Breast epithelium (tissue), 4 donors: ENCODE measurements at regions not wholly inside any gene's neighbourhood (a gene's known extent, or its start where the extent isn't known, plus 50 kb on each side); places are given as distances from the start of the nearest gene placed in this dataset.

ENCODE experiments used
- DNase-seq, 2 donors: peaks; one replicate each; pipeline ENCODE4 v3.0.0-alpha.2; 2019; ENCODE audit warnings: low spot score in 2 of 2
- H3K27ac ChIP-seq, 2 donors: fragments of 200-600 bp; sonication (generic) in 1 of 2; one replicate each; pipeline ENCODE4 v1.5.1; 2016 to 2019; ENCODE audit warnings: mild to moderate bottlenecking in 1 of 2
- H3K27me3 ChIP-seq, 2 donors: fragments of 200-600 bp; sonication (generic) in 1 of 2; one replicate each; pipeline versions ENCODE4 v1.5.1 to v1.6.0; 2017 to 2019; ENCODE audit warnings: control low read depth in 1 of 2, mild to moderate bottlenecking in 1 of 2
- H3K36me3 ChIP-seq: fragments of 200-600 bp; one replicate; pipeline ENCODE4 v1.5.1; 2019
- H3K4me1 ChIP-seq, 2 donors: fragments of 200-600 bp; sonication (generic); one replicate each; pipeline ENCODE4 v1.5.1; 2016 to 2019; ENCODE audit warnings: control low read depth in 1 of 2
- H3K4me3 ChIP-seq, 3 donors: fragments of 200-600 bp; sonication (generic); 1 replicate in 2 of 3; 2 replicates in 1 of 3; pipeline ENCODE4 v1.5.1; 2016 to 2019; ENCODE audit warnings: mild to moderate bottlenecking in 3 of 3, moderate library complexity in 2 of 3
- H3K9me3 ChIP-seq, 2 donors: fragments of 200-600 bp; sonication (generic) in 1 of 2; one replicate each; pipeline ENCODE4 v1.5.1; 2016 to 2019; ENCODE audit warnings: control low read depth in 1 of 2
- POLR2A ChIP-seq: fragments of 450-650 bp; IDR thresholded peaks from one replicate; pipeline ENCODE4 v1.6.1; 2016; ENCODE audit warnings: antibody characterized with exemption, mild to moderate bottlenecking, moderate library complexity
- POLR2AphosphoS5 ChIP-seq, 3 donors: sonication (generic); formaldehyde crosslinking; IDR thresholded peaks; one replicate each; pipeline ENCODE4 v1.6.1; 2017; ENCODE audit warnings: antibody characterized with exemption in 3 of 3
- intact Hi-C: fragments of 100-400 bp; cut with DNase I; formaldehyde crosslinking; loops from one replicate; pipeline ENCODE4 v1.15.1; 2023; ENCODE audit warnings: low total_unique reads
- TF ChIP-seq, protein P1 (sequence below), 3 donors: fragments of 450-650 bp; IDR thresholded peaks; one replicate each; pipeline ENCODE4 v1.5.1; 2016 to 2017; ENCODE audit warnings: antibody characterized with exemption in 3 of 3, mild to moderate bottlenecking in 3 of 3, moderate library complexity in 3 of 3

DNA sequence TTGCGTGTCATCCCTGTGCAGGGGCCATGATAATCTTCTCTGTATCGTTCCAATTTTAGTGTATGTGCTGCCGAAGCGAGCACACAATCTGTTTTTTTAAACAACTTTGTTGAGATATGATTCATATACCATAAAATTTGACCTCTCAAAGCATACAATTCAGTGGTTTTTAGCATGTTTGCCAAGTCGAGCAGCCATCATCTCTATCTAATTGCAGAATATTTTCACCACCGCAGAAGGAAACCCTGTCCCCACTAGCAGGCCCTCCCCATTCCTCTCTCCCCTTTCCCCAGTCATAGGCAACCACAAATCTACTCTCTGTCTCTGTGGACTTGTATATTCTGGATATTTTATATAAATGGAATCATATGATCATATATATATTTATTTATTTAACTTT, 78.7 kb upstream of the TINAGL1 start:
- TF ChIP-seq, protein P1, sequence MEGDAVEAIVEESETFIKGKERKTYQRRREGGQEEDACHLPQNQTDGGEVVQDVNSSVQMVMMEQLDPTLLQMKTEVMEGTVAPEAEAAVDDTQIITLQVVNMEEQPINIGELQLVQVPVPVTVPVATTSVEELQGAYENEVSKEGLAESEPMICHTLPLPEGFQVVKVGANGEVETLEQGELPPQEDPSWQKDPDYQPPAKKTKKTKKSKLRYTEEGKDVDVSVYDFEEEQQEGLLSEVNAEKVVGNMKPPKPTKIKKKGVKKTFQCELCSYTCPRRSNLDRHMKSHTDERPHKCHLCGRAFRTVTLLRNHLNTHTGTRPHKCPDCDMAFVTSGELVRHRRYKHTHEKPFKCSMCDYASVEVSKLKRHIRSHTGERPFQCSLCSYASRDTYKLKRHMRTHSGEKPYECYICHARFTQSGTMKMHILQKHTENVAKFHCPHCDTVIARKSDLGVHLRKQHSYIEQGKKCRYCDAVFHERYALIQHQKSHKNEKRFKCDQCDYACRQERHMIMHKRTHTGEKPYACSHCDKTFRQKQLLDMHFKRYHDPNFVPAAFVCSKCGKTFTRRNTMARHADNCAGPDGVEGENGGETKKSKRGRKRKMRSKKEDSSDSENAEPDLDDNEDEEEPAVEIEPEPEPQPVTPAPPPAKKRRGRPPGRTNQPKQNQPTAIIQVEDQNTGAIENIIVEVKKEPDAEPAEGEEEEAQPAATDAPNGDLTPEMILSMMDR (IDR thresholded peaks at IDR 0.05) = no peak
- no peak for TF ChIP-seq POLR2AphosphoS5 (IDR thresholded peaks at IDR 0.05)
- no peak for TF ChIP-seq POLR2A
- Histone ChIP-seq H3K9me3 (no peaks in the 10 kb centered on the region), H3K4me1 (no peaks in the 10 kb centered on the region), H3K4me3 (no peak overlapping the region), H3K36me3 (no peaks in the 10 kb centered on the region), H3K27ac (no peak overlapping the region), H3K27me3 (no peaks in the 10 kb centered on the region)
- DNase-seq = no peak
- intact Hi-C loops = no loop called here

DNA sequence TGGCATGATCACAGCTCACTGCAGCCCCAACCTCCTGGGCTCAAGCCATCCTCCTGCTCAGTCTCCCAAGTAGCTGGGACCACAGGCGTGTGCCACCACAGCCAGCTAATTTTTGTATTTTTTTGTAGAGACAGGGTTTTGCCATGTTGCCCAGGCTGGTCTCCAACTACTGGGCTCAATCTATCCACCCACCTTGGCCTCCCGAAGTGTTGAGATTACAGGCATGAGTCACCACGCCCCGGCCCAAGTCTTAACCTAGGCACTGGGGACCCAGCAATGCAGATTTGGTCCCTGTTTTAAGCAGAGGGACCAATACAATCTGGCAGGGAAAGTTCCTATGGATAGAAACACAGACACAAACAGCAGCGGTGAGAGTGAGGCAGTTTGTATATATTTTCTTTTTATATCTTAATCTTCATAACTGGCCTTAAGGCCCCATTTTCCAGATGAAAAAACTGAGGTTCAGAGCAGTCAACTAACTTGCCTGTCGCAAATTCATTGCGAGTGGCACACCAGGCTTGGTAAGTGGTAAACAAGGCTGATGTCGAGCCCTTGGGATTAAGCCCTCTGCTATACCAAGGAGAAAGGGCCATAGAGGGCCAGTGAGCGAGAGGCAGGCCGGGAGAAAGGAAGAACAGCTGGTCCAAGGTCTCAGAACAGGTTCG, 77.8 kb upstream of the TINAGL1 start:
- Histone ChIP-seq H3K27ac (no peak overlapping the region), H3K4me3 (no peak overlapping the region), H3K36me3 (no peaks in the 10 kb centered on the region), H3K9me3 (no peaks in the 10 kb centered on the region), H3K4me1 (no peaks in the 10 kb centered on the region), H3K27me3 (no peaks in the 10 kb centered on the region)
- no peak for DNase-seq
- TF ChIP-seq, protein P1 (IDR thresholded peaks at IDR 0.05) = no peak
- TF ChIP-seq POLR2AphosphoS5 (IDR thresholded peaks at IDR 0.05) = no peak
- no peak for TF ChIP-seq POLR2A
- intact Hi-C loops = no loop called here

- Histone ChIP-seq H3K4me1 (no peaks in the 10 kb centered on the region), H3K4me3 (no peak overlapping the region), H3K9me3 (no peaks in the 10 kb centered on the region), H3K36me3 (no peaks in the 10 kb centered on the region), H3K27me3 (no peaks in the 10 kb centered on the region), H3K27ac (no peak overlapping the region)
- no peak for DNase-seq
- TF ChIP-seq POLR2A = no peak
- TF ChIP-seq, protein P1 (IDR thresholded peaks at IDR 0.05) = no peak
- TF ChIP-seq POLR2AphosphoS5 (IDR thresholded peaks at IDR 0.05) = no peak
- intact Hi-C loops = no loop called here
Observed at GRCh38 chr1:31501505-31501904, 74.8 kb upstream of the TINAGL1 start.

GRCh38 chr1:31502253-31502652, 74.1 kb upstream of the TINAGL1 start:
- intact Hi-C loops = no loop called here
- no peaks in the 10 kb centered on the region for H3K27me3 ChIP-seq
- no peaks in the 10 kb centered on the region for H3K4me1 ChIP-seq
- no peak overlapping the region for H3K27ac ChIP-seq
- no peaks in the 10 kb centered on the region for H3K9me3 ChIP-seq
- DNase-seq = no peak
- no peak overlapping the region for H3K4me3 ChIP-seq
- H3K36me3 ChIP-seq = no peaks in the 10 kb centered on the region
- TF ChIP-seq, protein P1 (IDR thresholded peaks at IDR 0.05) = no peak
- TF ChIP-seq POLR2A = no peak
- TF ChIP-seq POLR2AphosphoS5 (IDR thresholded peaks at IDR 0.05) = no peak

DNA sequence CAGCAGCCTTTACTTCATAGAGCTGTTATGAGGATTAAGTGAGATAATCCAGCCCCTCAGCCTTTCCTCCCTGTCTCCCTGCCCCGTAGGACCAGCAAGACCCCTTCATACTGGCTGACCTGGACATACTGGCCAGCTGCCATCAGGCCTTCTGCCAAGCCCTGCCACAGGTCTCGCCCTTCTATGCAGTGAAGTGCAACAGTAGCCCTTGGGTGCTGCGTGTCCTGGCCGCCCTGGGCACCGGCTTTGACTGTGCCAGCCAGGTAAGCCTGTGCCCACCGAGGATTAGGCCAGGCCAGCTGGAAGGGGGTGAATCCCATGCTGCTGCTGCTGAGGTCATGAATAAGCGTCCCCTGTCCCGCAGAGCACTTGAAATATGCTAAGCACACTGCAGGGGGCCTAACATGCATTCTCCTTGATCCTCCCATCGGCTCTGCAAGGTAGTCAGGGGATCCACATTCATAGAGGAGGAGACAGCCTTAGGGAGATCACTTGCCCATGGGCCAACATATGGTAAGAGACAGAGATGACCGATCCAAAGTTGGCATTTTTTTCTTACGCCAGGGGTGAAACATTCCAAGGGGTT, 73.3 kb upstream of the TINAGL1 start:
- TF ChIP-seq POLR2A (no peak), POLR2AphosphoS5 (IDR thresholded peaks at IDR 0.05) (no peak)
- TF ChIP-seq, protein P1 (IDR thresholded peaks at IDR 0.05) = no peak
- no peaks in the 10 kb centered on the region for H3K9me3 ChIP-seq
- no peak overlapping the region for H3K4me3 ChIP-seq
- DNase-seq = no peak
- H3K27ac ChIP-seq = no peak overlapping the region
- no peaks in the 10 kb centered on the region for H3K4me1 ChIP-seq
- H3K36me3 ChIP-seq = no peaks in the 10 kb centered on the region
- intact Hi-C loops = no loop called here
- no peaks in the 10 kb centered on the region for H3K27me3 ChIP-seq
